ENCODE measurements at regions not wholly inside any gene's neighbourhood (a gene's known extent, or its start where the extent isn't known, plus 50 kb on each side); places are given as distances from the start of the nearest gene placed in this dataset.

DNA sequence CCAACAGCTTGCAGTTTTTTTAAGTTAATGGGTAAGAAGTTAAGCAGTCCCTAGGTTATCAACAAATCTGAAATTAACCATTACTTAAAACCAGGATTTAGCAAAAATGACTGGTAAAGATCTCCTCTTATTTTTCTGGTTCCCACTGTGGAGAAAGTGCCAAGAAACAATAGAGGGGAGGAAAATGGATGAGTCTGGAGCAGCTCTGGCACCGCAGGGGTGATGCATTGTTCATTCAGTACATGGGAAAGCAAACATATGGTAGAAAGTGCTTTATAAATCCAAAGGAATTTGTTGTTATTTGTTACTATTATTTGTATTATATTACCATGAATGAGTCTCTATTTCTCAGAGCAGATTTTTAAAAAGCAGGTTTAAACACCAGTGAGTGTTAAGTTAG, 92.2 kb downstream of the DYRK2 start:
- H4K20me1 ChIP-seq = no peaks in the 10 kb centered on the region
- TF ChIP-seq Cebpa-rat (IDR thresholded peaks at IDR 0.05) = no peak
- no peak overlapping the region for H3K27ac ChIP-seq
- H3K4me3 ChIP-seq = no peak overlapping the region
- no peak overlapping the region for H3K4me2 ChIP-seq
- no peak overlapping the region for H3K9ac ChIP-seq
- H3K9me3 ChIP-seq (replicated peaks in 1 of 11) = no peaks in the 10 kb centered on the region
- no peaks in the 10 kb centered on the region for H3K27me3 ChIP-seq
- no peaks in the 10 kb centered on the region for H3K36me3 ChIP-seq
- H3K4me1 ChIP-seq = no peaks in the 10 kb centered on the region

GRCh38 chr12:67741270-67741669, 92.7 kb downstream of the DYRK2 start:
- no peaks in the 10 kb centered on the region for H3K27me3 ChIP-seq
- no peak overlapping the region for H3K27ac ChIP-seq
- H3K4me1 ChIP-seq = no peaks in the 10 kb centered on the region
- no peak overlapping the region for H3K4me2 ChIP-seq
- H3K36me3 ChIP-seq = no peaks in the 10 kb centered on the region
- no peak overlapping the region for H3K4me3 ChIP-seq
- H3K9me3 ChIP-seq (replicated peaks in 1 of 11) = no peaks in the 10 kb centered on the region
- TF ChIP-seq Cebpa-rat (IDR thresholded peaks at IDR 0.05) = no peak
- no peaks in the 10 kb centered on the region for H4K20me1 ChIP-seq
- H3K9ac ChIP-seq = no peak overlapping the region

DNA sequence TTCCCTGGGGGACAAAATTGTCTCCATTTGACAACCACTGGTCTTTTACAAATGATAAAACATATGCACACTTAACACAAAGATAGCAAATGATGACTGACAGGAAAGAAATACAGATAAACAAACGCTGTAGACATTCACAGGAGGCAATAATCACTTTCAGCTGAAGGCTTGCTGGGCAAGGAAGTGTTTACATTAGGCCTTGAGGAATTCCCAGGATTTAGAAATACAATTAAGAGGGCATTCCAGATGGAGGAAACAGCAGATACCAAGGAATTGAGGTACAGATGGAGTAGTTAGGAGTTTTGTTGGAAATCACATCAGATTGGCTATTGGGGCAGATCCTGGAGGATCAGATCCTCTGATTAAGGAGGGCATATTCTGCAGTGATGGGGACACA, 93.9 kb downstream of the DYRK2 start:
- H3K27me3 ChIP-seq = no peaks in the 10 kb centered on the region
- no peak overlapping the region for H3K4me2 ChIP-seq
- no peaks in the 10 kb centered on the region for H3K9me3 ChIP-seq (replicated peaks in 1 of 11)
- H3K36me3 ChIP-seq = no peaks in the 10 kb centered on the region
- no peaks in the 10 kb centered on the region for H4K20me1 ChIP-seq
- no peak overlapping the region for H3K4me3 ChIP-seq
- H3K9ac ChIP-seq = no peak overlapping the region
- no peak overlapping the region for H3K27ac ChIP-seq
- no peak for TF ChIP-seq Cebpa-rat (IDR thresholded peaks at IDR 0.05)
- no peaks in the 10 kb centered on the region for H3K4me1 ChIP-seq

GRCh38 chr12:67747869-67748742, 99.6 kb downstream of the DYRK2 start:
- no peak for TF ChIP-seq Cebpa-rat (IDR thresholded peaks at IDR 0.05)
- H3K27ac ChIP-seq = no peak overlapping the region
- H4K20me1 ChIP-seq = no peaks in the 10 kb centered on the region
- no peaks in the 10 kb centered on the region for H3K36me3 ChIP-seq
- no peaks in the 10 kb centered on the region for H3K9me3 ChIP-seq (replicated peaks in 1 of 11)
- H3K4me2 ChIP-seq = no peak overlapping the region
- H3K4me1 ChIP-seq = no peaks in the 10 kb centered on the region
- no peak overlapping the region for H3K9ac ChIP-seq
- no peaks in the 10 kb centered on the region for H3K27me3 ChIP-seq
- no peak overlapping the region for H3K4me3 ChIP-seq

DNA sequence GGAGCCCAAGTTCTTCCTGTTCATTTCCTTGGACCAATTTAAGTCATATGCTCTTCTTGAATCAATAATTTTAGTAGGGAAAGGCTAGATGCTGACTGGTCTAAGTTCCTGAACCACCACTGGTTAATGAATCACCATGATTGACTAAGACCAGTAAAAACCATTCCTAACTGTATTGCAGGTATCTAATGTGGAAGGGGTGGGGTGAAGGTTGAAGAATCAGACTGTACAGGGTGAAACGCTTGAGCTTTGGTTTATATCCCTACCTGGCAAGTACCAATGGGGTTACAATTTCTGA, 100.1 kb downstream of the DYRK2 start:
- Histone ChIP-seq H3K4me2 (no peak overlapping the region), H3K27me3 (no peaks in the 10 kb centered on the region), H3K9me3 (replicated peaks in 1 of 11) (no peaks in the 10 kb centered on the region), H3K27ac (no peak overlapping the region), H3K9ac (no peak overlapping the region), H3K4me1 (no peaks in the 10 kb centered on the region), H4K20me1 (no peaks in the 10 kb centered on the region), H3K4me3 (no peak overlapping the region), H3K36me3 (no peaks in the 10 kb centered on the region)
- no peak for TF ChIP-seq Cebpa-rat (IDR thresholded peaks at IDR 0.05)

- Histone ChIP-seq H3K27ac (no peak overlapping the region), H3K36me3 (no peaks in the 10 kb centered on the region), H3K4me1 (peaks cover 0 to 10% (median 4%) of the 10 kb centered on the region in 10 experiments; a peak in 9 of 20 replicates), H4K20me1 (no peaks in the 10 kb centered on the region), H3K27me3 (no peaks in the 10 kb centered on the region), H3K4me2 (no peak overlapping the region), H3K4me3 (no peak overlapping the region), H3K9ac (no peak overlapping the region), H3K9me3 (replicated peaks in 1 of 11) (no peaks in the 10 kb centered on the region)
- no peak for TF ChIP-seq Cebpa-rat (IDR thresholded peaks at IDR 0.05)
These were observed 102.1 kb downstream of the DYRK2 start for GRCh38 chr12:67750513-67751183.

DNA sequence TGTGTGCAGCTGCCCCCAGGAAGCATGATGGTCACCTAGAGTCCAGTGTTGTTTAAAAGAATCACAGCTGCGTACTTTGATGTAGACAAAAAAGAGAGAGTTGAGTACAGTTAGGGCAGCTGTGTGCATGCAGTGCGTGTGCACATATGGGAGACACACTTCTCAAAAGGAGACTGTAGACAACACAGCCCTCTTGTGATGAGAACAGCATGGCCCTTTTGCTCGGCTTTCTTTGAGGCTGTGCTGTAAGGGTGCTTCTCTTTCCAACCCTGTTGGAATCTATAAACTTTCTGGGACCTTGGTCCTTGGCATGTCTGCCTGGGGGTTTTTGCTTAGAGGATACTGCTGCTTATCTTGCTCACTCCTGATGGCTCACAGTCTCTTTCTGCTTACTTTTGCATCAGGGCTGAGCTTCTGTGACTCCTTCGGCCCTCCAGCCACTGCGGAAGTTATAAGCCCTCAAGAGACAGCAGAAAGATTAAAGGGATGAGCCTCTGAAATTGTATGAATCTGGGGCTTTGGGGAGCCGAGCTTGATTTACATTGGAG, 102.9 kb downstream of the DYRK2 start:
- no peaks in the 10 kb centered on the region for H4K20me1 ChIP-seq
- H3K4me2 ChIP-seq = no peak overlapping the region
- H3K4me3 ChIP-seq = no peak overlapping the region
- no peaks in the 10 kb centered on the region for H3K36me3 ChIP-seq
- no peak overlapping the region for H3K27ac ChIP-seq
- no peak for TF ChIP-seq Cebpa-rat (IDR thresholded peaks at IDR 0.05)
- no peaks in the 10 kb centered on the region for H3K9me3 ChIP-seq (replicated peaks in 1 of 11)
- peaks cover 0 to 17% (median 5%) of the 10 kb centered on the region in 10 experiments; a peak in 9 of 20 replicates for H3K4me1 ChIP-seq
- no peaks in the 10 kb centered on the region for H3K27me3 ChIP-seq
- no peak overlapping the region for H3K9ac ChIP-seq

GRCh38 chr12:67752226-67752732, 103.7 kb downstream of the DYRK2 start:
- no peak overlapping the region for H3K27ac ChIP-seq
- no peaks in the 10 kb centered on the region for H3K36me3 ChIP-seq
- H3K9me3 ChIP-seq (replicated peaks in 1 of 11) = no peaks in the 10 kb centered on the region
- no peak overlapping the region for H3K9ac ChIP-seq
- peaks cover 0 to 17% (median 5%) of the 10 kb centered on the region in 10 experiments; a peak in 9 of 20 replicates for H3K4me1 ChIP-seq
- H4K20me1 ChIP-seq = no peaks in the 10 kb centered on the region
- H3K27me3 ChIP-seq = no peaks in the 10 kb centered on the region
- H3K4me3 ChIP-seq = no peak overlapping the region
- no peak overlapping the region for H3K4me2 ChIP-seq
- no peak for TF ChIP-seq Cebpa-rat (IDR thresholded peaks at IDR 0.05)

DNA sequence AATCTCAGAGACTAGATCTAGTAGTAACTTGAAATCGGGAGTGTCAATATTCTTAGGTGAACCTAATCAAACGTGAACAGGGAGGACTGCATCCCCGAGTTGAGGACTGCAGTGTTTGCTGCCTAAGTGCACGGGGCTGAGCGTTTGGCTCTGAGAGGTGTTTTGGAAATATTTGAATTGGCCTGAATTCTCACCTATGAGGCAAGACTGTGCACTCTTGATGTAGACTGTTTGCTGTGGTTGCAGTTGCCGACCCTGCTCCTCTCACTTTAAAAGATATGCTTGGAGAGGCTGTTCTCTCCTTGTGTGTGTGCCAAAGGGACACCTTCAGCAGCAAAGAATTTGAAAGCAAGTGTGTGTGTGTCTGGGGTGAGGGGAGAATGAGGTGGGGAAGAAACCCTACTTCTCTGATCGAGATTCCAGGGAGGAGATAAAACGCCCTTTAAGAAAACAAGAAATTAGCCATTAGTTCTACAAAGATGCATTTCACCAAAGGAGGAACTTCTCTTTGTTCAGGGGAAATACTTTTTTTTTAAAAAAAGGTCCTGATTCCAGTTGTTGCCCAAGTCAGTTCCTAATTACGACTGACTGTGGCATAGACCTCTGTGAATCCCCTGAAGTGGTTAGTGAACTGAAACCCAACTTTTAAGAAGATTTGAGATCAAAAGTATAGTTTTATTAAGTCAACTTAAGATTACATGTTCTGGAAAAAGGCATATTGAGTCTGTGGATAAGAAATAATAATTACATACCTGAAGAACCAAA, 106.6 kb downstream of the DYRK2 start:
- Histone ChIP-seq H3K4me1 (peaks cover 0 to 17% (median 5%) of the 10 kb centered on the region in 10 experiments; a peak in 9 of 20 replicates), H3K9ac (no peak overlapping the region), H3K9me3 (replicated peaks in 1 of 11) (no peaks in the 10 kb centered on the region; a peak in 1 of 22 replicates), H3K27ac (no peak overlapping the region), H3K27me3 (no peaks in the 10 kb centered on the region), H3K36me3 (no peaks in the 10 kb centered on the region), H3K4me2 (peak overlapping the region in 5 of 11 experiments; percentile 13 to 57 (median 29); a peak in 8 of 22 replicates), H4K20me1 (no peaks in the 10 kb centered on the region), H3K4me3 (no peak overlapping the region)
- TF ChIP-seq Cebpa-rat (IDR thresholded peaks at IDR 0.05) = no peak
